Skeletal muscle satellite cell (primary cell): ENCODE measurements at regions not wholly inside any gene's neighbourhood (a gene's known extent, or its start where the extent isn't known, plus 50 kb on each side); places are given as distances from the start of the nearest gene placed in this dataset.

ENCODE experiments used
- H3K27me3 ChIP-seq: 2 replicates; pipeline ENCODE4 v1.7.0; 2013; ENCODE audit warnings: low read length; ENCODE audit not compliant: control insufficient read depth, insufficient read depth
- H3K36me3 ChIP-seq: 2 replicates; pipeline ENCODE4 v1.7.0; 2013; ENCODE audit warnings: mild to moderate bottlenecking, control low read depth, low read length; ENCODE audit not compliant: insufficient read depth
- H3K4me1 ChIP-seq: 2 replicates; pipeline ENCODE4 v1.7.0; 2013; ENCODE audit warnings: low read length; ENCODE audit not compliant: control insufficient read depth, insufficient read depth
- H3K4me2 ChIP-seq: 2 replicates; pipeline ENCODE4 v1.7.0; 2013; ENCODE audit warnings: mild to moderate bottlenecking, low read length
- H3K4me3 ChIP-seq: 2 replicates; pipeline ENCODE4 v1.7.0; 2013; ENCODE audit warnings: low read length
- H3K9ac ChIP-seq: 2 replicates; pipeline ENCODE4 v1.7.0; 2013; ENCODE audit warnings: mild to moderate bottlenecking, low read depth, low read length, moderate library complexity
- H3K9me3 ChIP-seq: replicated peaks from 2 replicates; pipeline ENCODE4 v1.7.0; 2013; ENCODE audit warnings: mild to moderate bottlenecking, control low read depth, low read length

GRCh38 chr14:40806471-40806870 is 800.2 kb upstream of the LRFN5 start:
- no peaks in the 10 kb centered on the region for H3K9me3 ChIP-seq
- H3K9ac ChIP-seq = no peak overlapping the region
- no peak overlapping the region for H3K4me2 ChIP-seq
- H3K36me3 ChIP-seq = no peaks in the 10 kb centered on the region
- H3K4me1 ChIP-seq = no peaks in the 10 kb centered on the region
- H3K4me3 ChIP-seq = no peak overlapping the region
- H3K27me3 ChIP-seq = no peaks in the 10 kb centered on the region

GRCh38 chr14:40796168-40796567 is 810.5 kb upstream of the LRFN5 start:
- no peak overlapping the region for H3K4me3 ChIP-seq
- H3K4me2 ChIP-seq = no peak overlapping the region

GRCh38 chr14:40784860-40785259 is 821.8 kb upstream of the LRFN5 start:
- Histone ChIP-seq H3K4me2 (no peak overlapping the region), H3K27me3 (no peaks in the 10 kb centered on the region), H3K9ac (no peak overlapping the region), H3K4me1 (no peaks in the 10 kb centered on the region), H3K4me3 (no peak overlapping the region), H3K9me3 (no peaks in the 10 kb centered on the region), H3K36me3 (no peaks in the 10 kb centered on the region)

More at GRCh38 chr14:40796168-40796567, 810.5 kb upstream of the LRFN5 start:
- Histone ChIP-seq H3K27me3 (no peaks in the 10 kb centered on the region), H3K9me3 (no peaks in the 10 kb centered on the region), H3K4me1 (no peaks in the 10 kb centered on the region), H3K9ac (no peak overlapping the region), H3K36me3 (no peaks in the 10 kb centered on the region)

- no peak overlapping the region for H3K4me2 ChIP-seq
Measured at GRCh38 chr14:40762685-40763084, 844.0 kb upstream of the LRFN5 start.

GRCh38 chr14:40762177-40762576 is 844.5 kb upstream of the LRFN5 start:
- H3K36me3 ChIP-seq = no peaks in the 10 kb centered on the region
- H3K4me2 ChIP-seq = no peak overlapping the region
- H3K27me3 ChIP-seq = no peaks in the 10 kb centered on the region
- no peaks in the 10 kb centered on the region for H3K4me1 ChIP-seq
- H3K9ac ChIP-seq = no peak overlapping the region
- H3K9me3 ChIP-seq = no peaks in the 10 kb centered on the region
- no peak overlapping the region for H3K4me3 ChIP-seq

More at GRCh38 chr14:40762685-40763084, 844.0 kb upstream of the LRFN5 start:
- no peaks in the 10 kb centered on the region for H3K36me3 ChIP-seq
- no peak overlapping the region for H3K9ac ChIP-seq
- H3K4me3 ChIP-seq = no peak overlapping the region
- no peaks in the 10 kb centered on the region for H3K27me3 ChIP-seq
- H3K4me1 ChIP-seq = no peaks in the 10 kb centered on the region
- no peaks in the 10 kb centered on the region for H3K9me3 ChIP-seq

GRCh38 chr14:40760704-40761103 is 846.0 kb upstream of the LRFN5 start:
- Histone ChIP-seq H3K27me3 (no peaks in the 10 kb centered on the region), H3K4me2 (no peak overlapping the region), H3K9ac (no peak overlapping the region), H3K9me3 (peaks cover 5% of the 10 kb centered on the region), H3K4me1 (no peaks in the 10 kb centered on the region), H3K36me3 (no peaks in the 10 kb centered on the region), H3K4me3 (no peak overlapping the region)

GRCh38 chr14:40758076-40758475 is 848.6 kb upstream of the LRFN5 start:
- Histone ChIP-seq H3K4me2 (no peak overlapping the region), H3K4me3 (no peak overlapping the region), H3K36me3 (no peaks in the 10 kb centered on the region), H3K9ac (no peak overlapping the region), H3K4me1 (no peaks in the 10 kb centered on the region), H3K9me3 (peaks cover 6% of the 10 kb centered on the region), H3K27me3 (no peaks in the 10 kb centered on the region)

GRCh38 chr14:40757376-40757950 is 849.2 kb upstream of the LRFN5 start:
- H3K4me2 ChIP-seq = no peak overlapping the region
- H3K27me3 ChIP-seq = no peaks in the 10 kb centered on the region
- H3K36me3 ChIP-seq = no peaks in the 10 kb centered on the region
- H3K4me3 ChIP-seq = no peak overlapping the region
- no peak overlapping the region for H3K9ac ChIP-seq
- H3K4me1 ChIP-seq = no peaks in the 10 kb centered on the region
- H3K9me3 ChIP-seq = peaks cover 6% of the 10 kb centered on the region

GRCh38 chr14:40733206-40733605 is 873.5 kb upstream of the LRFN5 start:
- H3K9ac ChIP-seq = no peak overlapping the region
- no peaks in the 10 kb centered on the region for H3K27me3 ChIP-seq

GRCh38 chr14:40727107-40727506 is 879.6 kb upstream of the LRFN5 start:
- Histone ChIP-seq H3K9ac (no peak overlapping the region), H3K27me3 (no peaks in the 10 kb centered on the region), H3K4me3 (no peak overlapping the region), H3K4me1 (no peaks in the 10 kb centered on the region), H3K36me3 (no peaks in the 10 kb centered on the region), H3K4me2 (no peak overlapping the region), H3K9me3 (peaks cover 3% of the 10 kb centered on the region)

More at GRCh38 chr14:40733206-40733605, 873.5 kb upstream of the LRFN5 start:
- H3K36me3 ChIP-seq = no peaks in the 10 kb centered on the region
- no peak overlapping the region for H3K4me2 ChIP-seq
- H3K9me3 ChIP-seq = no peaks in the 10 kb centered on the region
- no peaks in the 10 kb centered on the region for H3K4me1 ChIP-seq
- H3K4me3 ChIP-seq = no peak overlapping the region

- Histone ChIP-seq H3K4me1 (no peaks in the 10 kb centered on the region), H3K9me3 (no peaks in the 10 kb centered on the region), H3K9ac (no peak overlapping the region), H3K4me2 (no peak overlapping the region), H3K36me3 (no peaks in the 10 kb centered on the region), H3K4me3 (no peak overlapping the region), H3K27me3 (no peaks in the 10 kb centered on the region)
Measured at GRCh38 chr14:40713387-40713786, 893.3 kb upstream of the LRFN5 start.

GRCh38 chr14:40697231-40697630 is 909.4 kb upstream of the LRFN5 start:
- Histone ChIP-seq H3K4me3 (no peak overlapping the region), H3K9me3 (no peaks in the 10 kb centered on the region), H3K9ac (no peak overlapping the region), H3K4me2 (no peak overlapping the region), H3K36me3 (no peaks in the 10 kb centered on the region), H3K4me1 (no peaks in the 10 kb centered on the region), H3K27me3 (no peaks in the 10 kb centered on the region)
